Sciatic nerve (tissue), 2 donors: ENCODE measurements at regions not wholly inside any gene's neighbourhood (a gene's known extent, or its start where the extent isn't known, plus 50 kb on each side); places are given as distances from the start of the nearest gene placed in this dataset.

Source experiments
- ATAC-seq: fragments of 200-7000 bp; cut with Tn5 transposase; one replicate; pipeline ENCODE4 v1.9.1; 2020; ENCODE audit warnings: mild to moderate bottlenecking, moderate library complexity
- DNase-seq: peaks from one replicate; pipeline ENCODE4 v3.0.0-alpha.2; 2020; ENCODE audit warnings: low spot score
- intact Hi-C: fragments of 100-400 bp; cut with DNase I; formaldehyde crosslinking; loops from one replicate; pipeline ENCODE4 v1.14.2; 2022
- donor health status: DM: no; HTN: no; CAD: no.
- donor health status: DM: no; HTN: no; CAD: no.

- intact Hi-C loops, result no loop called here
These were observed 363.1 kb downstream of the GPAM start for GRCh38 chr10:111820471-111820870.

DNA sequence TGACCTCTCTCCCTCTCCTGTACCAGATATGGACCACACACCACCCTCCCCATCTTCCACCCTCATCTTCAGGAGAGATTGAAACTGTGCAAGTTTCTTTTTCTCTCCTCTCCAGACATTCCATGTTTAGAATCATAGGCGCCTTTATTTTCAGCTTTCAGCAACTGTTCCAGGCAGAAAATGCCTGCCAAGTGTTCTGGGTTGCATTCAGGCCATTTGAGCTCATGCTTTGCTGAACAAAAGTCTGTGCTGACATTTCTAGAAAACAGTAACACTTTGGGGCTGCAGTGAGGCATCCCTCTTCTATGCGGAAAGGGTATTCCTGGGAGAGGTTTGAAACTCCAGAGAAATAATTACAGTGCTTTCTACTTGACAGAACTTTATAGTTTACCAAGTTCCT, 361.7 kb downstream of the GPAM start:
- ATAC-seq (no peak), DNase-seq (no peak)
- intact Hi-C loops, result no loop called here

More at GRCh38 chr10:111820471-111820870, 363.1 kb downstream of the GPAM start:
- ATAC-seq (no peak), DNase-seq (no peak)

DNA sequence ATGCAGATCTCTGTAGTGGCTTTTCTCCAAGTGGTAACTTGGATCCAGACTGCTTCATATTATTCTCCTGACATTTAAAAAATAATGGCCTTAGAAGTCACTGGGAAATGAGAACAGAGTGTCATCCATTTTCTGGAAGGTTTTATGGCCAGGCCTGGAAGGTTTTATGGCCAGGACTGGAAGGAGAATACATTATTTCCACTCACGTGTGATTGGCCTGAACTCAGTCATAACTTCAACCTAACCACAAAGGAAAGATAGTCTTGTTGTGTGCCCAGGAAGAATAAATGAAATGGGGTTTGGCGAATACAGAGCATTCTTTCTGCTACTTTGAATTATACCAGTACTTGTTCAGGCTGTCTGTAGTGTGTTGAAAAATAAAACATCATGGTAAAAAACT, 360.9 kb downstream of the GPAM start:
- intact Hi-C loops, result no loop called here
- DNase-seq (no peak), ATAC-seq (no peak)

GRCh38 chr10:111824128-111824527, 359.4 kb downstream of the GPAM start:
- no peak for DNase-seq
- no peak for ATAC-seq
- intact Hi-C loops, result no loop called here

GRCh38 chr10:111830359-111830758, 353.2 kb downstream of the GPAM start:
- intact Hi-C loops, result no loop called here
- ATAC-seq (no peak), DNase-seq (no peak)

- ATAC-seq, result no peak
- DNase-seq, result no peak
- intact Hi-C loops, result no loop called here
These were observed 352.5 kb downstream of the GPAM start for GRCh38 chr10:111831058-111831457.

- intact Hi-C loops, result no loop called here
- no peak for ATAC-seq
- DNase-seq, result no peak
These were observed 350.3 kb downstream of the GPAM start for GRCh38 chr10:111833251-111833650.

GRCh38 chr10:111835574-111835973, 348.0 kb downstream of the GPAM start:
- ATAC-seq (peak; percentile 76), DNase-seq (no peak)
- intact Hi-C loops, result no loop called here

GRCh38 chr10:111836064-111836463, 347.5 kb downstream of the GPAM start:
- no peak for ATAC-seq
- intact Hi-C loops, result no loop called here
- DNase-seq, result no peak

GRCh38 chr10:111836571-111836970, 347.0 kb downstream of the GPAM start:
- DNase-seq (no peak), ATAC-seq (no peak)
- intact Hi-C loops, result no loop called here

DNA sequence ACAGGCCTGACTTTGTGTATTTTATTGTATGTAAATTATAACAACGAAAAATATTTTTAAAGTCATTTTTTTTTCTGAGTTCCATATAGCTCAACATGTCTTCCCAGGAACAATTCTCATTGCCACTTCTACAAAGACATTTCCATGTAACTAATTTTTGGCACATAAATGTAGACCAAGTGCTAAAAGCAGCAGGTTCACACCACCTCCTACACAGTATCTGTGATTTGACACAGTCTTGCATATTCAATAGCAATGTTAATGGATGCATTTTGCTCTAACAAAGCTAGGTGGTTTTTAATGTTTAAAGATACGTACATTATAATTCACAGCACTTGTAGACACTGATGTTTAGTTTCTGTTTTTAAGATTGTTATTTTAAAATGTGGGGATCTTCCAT, 346.5 kb downstream of the GPAM start:
- ATAC-seq, result no peak
- intact Hi-C loops, result no loop called here
- DNase-seq, result no peak

- intact Hi-C loops, result no loop called here
- DNase-seq (no peak), ATAC-seq (no peak)
These were observed 345.6 kb downstream of the GPAM start for GRCh38 chr10:111837985-111838384.

DNA sequence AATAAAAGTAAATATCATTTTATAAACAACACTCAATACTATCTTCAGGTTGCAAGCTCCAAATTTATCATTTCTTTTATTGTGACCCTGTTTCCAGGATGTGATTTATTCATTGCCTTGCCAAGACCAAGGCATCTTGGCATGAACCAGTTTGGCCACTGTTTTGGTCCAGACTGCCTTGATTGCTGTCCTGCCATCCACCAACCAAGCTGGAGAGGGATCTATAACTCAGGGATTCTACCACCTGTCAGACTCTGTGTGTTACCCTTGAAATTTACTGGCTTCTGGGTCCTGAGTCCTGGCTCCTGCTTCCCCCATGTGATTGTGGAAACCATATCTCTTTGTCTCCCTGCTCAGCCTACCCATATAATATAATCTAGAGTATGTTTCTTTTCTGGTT, 343.0 kb downstream of the GPAM start:
- DNase-seq, result no peak
- intact Hi-C loops, result no loop called here
- no peak for ATAC-seq

GRCh38 chr10:111852801-111853200, 330.8 kb downstream of the GPAM start:
- intact Hi-C loops, result no loop called here
- ATAC-seq, result no peak
- no peak for DNase-seq

DNA sequence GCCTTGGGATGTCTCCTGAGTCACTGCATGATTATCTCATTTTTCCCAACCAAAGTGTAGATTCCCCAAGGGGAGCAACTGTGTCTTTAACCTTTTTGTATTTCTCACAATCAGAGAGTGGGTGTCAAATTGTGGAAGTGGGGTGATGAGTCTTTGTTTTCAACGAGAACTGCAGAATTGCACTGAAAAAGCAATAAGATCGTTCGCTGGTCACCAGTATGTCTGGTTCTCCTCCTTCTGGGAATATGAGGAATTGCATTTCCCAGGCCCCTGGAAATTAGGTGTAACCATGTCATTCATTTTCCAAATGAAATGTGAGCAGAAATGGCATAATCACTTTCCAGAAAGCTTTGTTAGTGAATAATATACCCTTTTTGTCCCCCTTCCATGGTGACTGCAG, 326.9 kb downstream of the GPAM start:
- DNase-seq (no peak), ATAC-seq (no peak)
- intact Hi-C loops, result no loop called here

- intact Hi-C loops, result no loop called here
- DNase-seq, result no peak
- ATAC-seq, result no peak
These were observed 318.0 kb downstream of the GPAM start for GRCh38 chr10:111865550-111865949.

DNA sequence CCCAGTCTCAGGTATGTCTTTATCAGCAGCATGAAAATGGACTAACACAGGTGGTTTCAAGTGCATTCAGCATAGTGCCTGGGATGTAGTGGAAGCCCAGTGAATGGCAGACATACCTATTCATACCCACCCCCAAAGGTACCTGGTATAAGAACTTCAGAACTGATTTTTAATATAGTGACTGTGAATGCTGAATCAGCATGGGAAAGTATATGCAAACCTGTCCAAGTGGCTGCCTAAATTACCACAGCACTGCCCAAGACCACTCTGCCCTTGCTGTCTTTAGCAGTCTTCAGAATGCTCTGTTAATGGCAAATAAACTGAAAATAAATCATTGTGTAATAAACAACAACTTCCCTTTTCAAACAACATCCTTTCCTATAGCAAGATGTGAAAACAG, 312.1 kb downstream of the GPAM start:
- DNase-seq (no peak), ATAC-seq (no peak)
- intact Hi-C loops, result no loop called here

GRCh38 chr10:111872591-111872990, 311.0 kb downstream of the GPAM start:
- DNase-seq (no peak), ATAC-seq (no peak)

GRCh38 chr10:111873041-111873440, 310.5 kb downstream of the GPAM start:
- intact Hi-C loops, result no loop called here
- ATAC-seq (no peak), DNase-seq (no peak)

More at GRCh38 chr10:111872591-111872990, 311.0 kb downstream of the GPAM start:
- intact Hi-C loops, result no loop called here

DNA sequence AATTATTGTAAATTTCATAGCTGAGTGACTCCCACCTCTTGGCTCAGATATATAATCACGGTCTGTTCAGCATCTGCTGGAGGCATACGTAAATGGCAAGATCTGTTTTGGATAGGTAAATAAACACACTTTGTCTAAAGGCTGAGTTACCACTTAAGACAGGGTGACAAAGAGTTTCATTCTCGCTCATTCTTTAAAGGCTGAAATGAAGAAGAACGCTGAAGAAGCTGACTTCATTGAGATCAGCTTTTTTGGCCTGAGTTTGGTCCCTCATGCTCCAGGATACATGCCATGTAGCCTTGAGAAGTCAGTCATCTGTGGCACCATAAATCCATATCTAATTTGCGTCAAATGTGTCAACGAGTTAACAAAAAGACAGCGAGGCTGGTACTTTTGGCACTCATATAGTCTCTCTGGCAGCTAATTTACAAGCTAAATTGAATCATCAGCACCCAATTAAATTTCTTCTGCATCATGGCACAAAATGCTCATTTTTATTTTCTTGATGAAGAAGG, 309.9 kb downstream of the GPAM start:
- DNase-seq (no peak), ATAC-seq (no peak)
- intact Hi-C loops, result no loop called here

- no peak for ATAC-seq
- no peak for DNase-seq
- intact Hi-C loops, result no loop called here
These were observed 309.0 kb downstream of the GPAM start for GRCh38 chr10:111874576-111874975.

DNA sequence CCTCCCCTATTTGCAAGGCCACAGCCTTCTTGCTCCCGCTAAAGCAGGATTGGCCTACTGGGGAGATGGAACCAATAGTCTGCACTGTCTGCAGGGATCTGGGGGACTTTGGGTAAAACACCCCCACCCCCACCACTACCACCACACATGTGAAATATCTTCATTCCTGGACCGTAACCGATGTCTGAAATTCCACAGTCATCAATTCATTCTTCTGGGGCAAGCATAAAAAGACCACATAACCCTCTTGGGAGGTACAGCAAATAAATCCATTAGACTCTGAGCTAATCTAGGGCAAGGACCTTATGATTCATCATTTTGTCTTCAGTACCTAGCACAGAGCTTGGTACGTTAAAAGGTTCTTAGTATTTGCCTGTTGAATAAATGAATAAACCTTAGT, 307.8 kb downstream of the GPAM start:
- DNase-seq, result no peak
- intact Hi-C loops, result no loop called here
- ATAC-seq, result no peak
